Liver (tissue), 3 donors: ENCODE measurements at regions not wholly inside any gene's neighbourhood (a gene's known extent, or its start where the extent isn't known, plus 50 kb on each side); places are given as distances from the start of the nearest gene placed in this dataset.

Source experiments
- EGR1 ChIP-seq, 2 donors: IDR thresholded peaks; 2 replicates each; pipeline ENCODE4 v1.6.1; 2016 to 2018; ENCODE audit warnings: antibody characterized with exemption in 2 of 2, low read depth in 2 of 2
- FOXA1 ChIP-seq: IDR thresholded peaks from 2 replicates; pipeline ENCODE4 v1.6.1; 2016; ENCODE audit warnings: antibody characterized with exemption
- JUND ChIP-seq, 2 donors: IDR thresholded peaks; 2 replicates each; pipeline ENCODE4 v1.6.1; 2016; ENCODE audit warnings: antibody characterized with exemption in 2 of 2
- RAD21 ChIP-seq, 2 donors: IDR thresholded peaks; 2 replicates each; pipeline ENCODE4 v1.6.1; 2016; ENCODE audit warnings: antibody characterized with exemption in 2 of 2, mild to moderate bottlenecking in 2 of 2
- TAF1 ChIP-seq: conservative IDR thresholded peaks from 2 replicates; pipeline ENCODE4 v1.6.1; 2016; ENCODE audit warnings: antibody characterized with exemption, mild to moderate bottlenecking
- YY1 ChIP-seq: IDR thresholded peaks from 2 replicates; pipeline ENCODE4 v1.6.1; 2016; ENCODE audit warnings: antibody characterized with exemption, mild to moderate bottlenecking
- TF ChIP-seq, protein P1 (sequence below): IDR thresholded peaks from 2 replicates; pipeline ENCODE4 v1.6.1; 2016; ENCODE audit warnings: antibody characterized with exemption
- TF ChIP-seq, protein P2 (sequence below): fragments of 150-350 bp; IDR thresholded peaks from 2 replicates; pipeline ENCODE4 v1.5.1; 2017; ENCODE audit warnings: improper control_type of control experiment, low read depth, low read length; ENCODE audit not compliant: missing input control
- TF ChIP-seq, protein P3 (sequence below): IDR thresholded peaks from 2 replicates; pipeline ENCODE4 v1.6.1; 2016; ENCODE audit warnings: antibody characterized with exemption, mild to moderate bottlenecking
- donor health status: healthy.
- donor health status: healthy.

GRCh38 chr10:78844960-78845607 is 223.7 kb upstream of the ZMIZ1 start:
- no peak for TF ChIP-seq JUND (IDR thresholded peaks at IDR 0.05)
- TF ChIP-seq, protein P1, sequence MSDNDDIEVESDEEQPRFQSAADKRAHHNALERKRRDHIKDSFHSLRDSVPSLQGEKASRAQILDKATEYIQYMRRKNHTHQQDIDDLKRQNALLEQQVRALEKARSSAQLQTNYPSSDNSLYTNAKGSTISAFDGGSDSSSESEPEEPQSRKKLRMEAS, result no peak
- TF ChIP-seq, protein P2, sequence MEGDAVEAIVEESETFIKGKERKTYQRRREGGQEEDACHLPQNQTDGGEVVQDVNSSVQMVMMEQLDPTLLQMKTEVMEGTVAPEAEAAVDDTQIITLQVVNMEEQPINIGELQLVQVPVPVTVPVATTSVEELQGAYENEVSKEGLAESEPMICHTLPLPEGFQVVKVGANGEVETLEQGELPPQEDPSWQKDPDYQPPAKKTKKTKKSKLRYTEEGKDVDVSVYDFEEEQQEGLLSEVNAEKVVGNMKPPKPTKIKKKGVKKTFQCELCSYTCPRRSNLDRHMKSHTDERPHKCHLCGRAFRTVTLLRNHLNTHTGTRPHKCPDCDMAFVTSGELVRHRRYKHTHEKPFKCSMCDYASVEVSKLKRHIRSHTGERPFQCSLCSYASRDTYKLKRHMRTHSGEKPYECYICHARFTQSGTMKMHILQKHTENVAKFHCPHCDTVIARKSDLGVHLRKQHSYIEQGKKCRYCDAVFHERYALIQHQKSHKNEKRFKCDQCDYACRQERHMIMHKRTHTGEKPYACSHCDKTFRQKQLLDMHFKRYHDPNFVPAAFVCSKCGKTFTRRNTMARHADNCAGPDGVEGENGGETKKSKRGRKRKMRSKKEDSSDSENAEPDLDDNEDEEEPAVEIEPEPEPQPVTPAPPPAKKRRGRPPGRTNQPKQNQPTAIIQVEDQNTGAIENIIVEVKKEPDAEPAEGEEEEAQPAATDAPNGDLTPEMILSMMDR, result no peak
- TF ChIP-seq RAD21 (IDR thresholded peaks at IDR 0.05), result no peak
- no peak for TF ChIP-seq YY1
- no peak for TF ChIP-seq TAF1
- TF ChIP-seq FOXA1, result no peak
- TF ChIP-seq, protein P3, sequence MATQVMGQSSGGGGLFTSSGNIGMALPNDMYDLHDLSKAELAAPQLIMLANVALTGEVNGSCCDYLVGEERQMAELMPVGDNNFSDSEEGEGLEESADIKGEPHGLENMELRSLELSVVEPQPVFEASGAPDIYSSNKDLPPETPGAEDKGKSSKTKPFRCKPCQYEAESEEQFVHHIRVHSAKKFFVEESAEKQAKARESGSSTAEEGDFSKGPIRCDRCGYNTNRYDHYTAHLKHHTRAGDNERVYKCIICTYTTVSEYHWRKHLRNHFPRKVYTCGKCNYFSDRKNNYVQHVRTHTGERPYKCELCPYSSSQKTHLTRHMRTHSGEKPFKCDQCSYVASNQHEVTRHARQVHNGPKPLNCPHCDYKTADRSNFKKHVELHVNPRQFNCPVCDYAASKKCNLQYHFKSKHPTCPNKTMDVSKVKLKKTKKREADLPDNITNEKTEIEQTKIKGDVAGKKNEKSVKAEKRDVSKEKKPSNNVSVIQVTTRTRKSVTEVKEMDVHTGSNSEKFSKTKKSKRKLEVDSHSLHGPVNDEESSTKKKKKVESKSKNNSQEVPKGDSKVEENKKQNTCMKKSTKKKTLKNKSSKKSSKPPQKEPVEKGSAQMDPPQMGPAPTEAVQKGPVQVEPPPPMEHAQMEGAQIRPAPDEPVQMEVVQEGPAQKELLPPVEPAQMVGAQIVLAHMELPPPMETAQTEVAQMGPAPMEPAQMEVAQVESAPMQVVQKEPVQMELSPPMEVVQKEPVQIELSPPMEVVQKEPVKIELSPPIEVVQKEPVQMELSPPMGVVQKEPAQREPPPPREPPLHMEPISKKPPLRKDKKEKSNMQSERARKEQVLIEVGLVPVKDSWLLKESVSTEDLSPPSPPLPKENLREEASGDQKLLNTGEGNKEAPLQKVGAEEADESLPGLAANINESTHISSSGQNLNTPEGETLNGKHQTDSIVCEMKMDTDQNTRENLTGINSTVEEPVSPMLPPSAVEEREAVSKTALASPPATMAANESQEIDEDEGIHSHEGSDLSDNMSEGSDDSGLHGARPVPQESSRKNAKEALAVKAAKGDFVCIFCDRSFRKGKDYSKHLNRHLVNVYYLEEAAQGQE, result no peak
- no peak for TF ChIP-seq EGR1 (IDR thresholded peaks at IDR 0.05; ENCODE audit: low read depth in 2 of 2)
